ENCODE measurements at regions not wholly inside any gene's neighbourhood (a gene's known extent, or its start where the extent isn't known, plus 50 kb on each side); places are given as distances from the start of the nearest gene placed in this dataset.

GRCh38 chr2:160694631-160695030, 201.0 kb upstream of the RBMS1 start (continued):
- TF ChIP-seq USF2 (CRISPR knock-in tag; IDR thresholded peaks at IDR 0.05) (no peak), SOX15 (CRISPR knock-in tag; IDR thresholded peaks at IDR 0.05) (no peak), SMAD3 (CRISPR knock-in tag; IDR thresholded peaks at IDR 0.05; ENCODE audit: borderline replicate concordance) (no peak), PRRX2 (CRISPR knock-in tag; IDR thresholded peaks at IDR 0.05) (no peak), ZNF532 (CRISPR knock-in tag; IDR thresholded peaks at IDR 0.05; ENCODE audit: borderline replicate concordance) (no peak)

- Mint-ChIP-seq H3K4me3 (no peak overlapping the region), H3K27ac (no peak overlapping the region), H3K27me3 (ENCODE audit: low read depth) (no peaks in the 10 kb centered on the region), H3K4me1 (no peaks in the 10 kb centered on the region), H3K9me3 (peaks cover 4% of the 10 kb centered on the region; the same call in 1 of the 2 replicates), H3K36me3 (no peaks in the 10 kb centered on the region)
- DNase-seq (ENCODE audit: low spot score), result no peak
- ChIA-PET CTCF (interaction anchor here (0.6 to 1.5 kb wide), 2 partner anchors 96 to 299 kb away, joined by 3 to 4 read pairs; no protein-coding TSS in a partner anchor), POLR2A (no interaction called here)
- ATAC-seq, result no peak
- no peak for TF ChIP-seq HMGXB4 (CRISPR knock-in tag; IDR thresholded peaks at IDR 0.05)
- TF ChIP-seq ARID4B (CRISPR knock-in tag; IDR thresholded peaks at IDR 0.05; ENCODE audit: borderline replicate concordance), result no peak
- no peak for TF ChIP-seq TCF7 (CRISPR knock-in tag; IDR thresholded peaks at IDR 0.05; ENCODE audit: low read depth)
- no peak for TF ChIP-seq GTF2I (CRISPR knock-in tag; conservative IDR thresholded peaks at IDR 0.05)
- TF ChIP-seq ZNF281 (CRISPR knock-in tag; IDR thresholded peaks at IDR 0.05), result no peak
- TF ChIP-seq RELA (CRISPR knock-in tag; IDR thresholded peaks at IDR 0.05; ENCODE audit: borderline replicate concordance), result no peak
- no peak for TF ChIP-seq SP1 (CRISPR knock-in tag; conservative IDR thresholded peaks at IDR 0.05)
- no peak for TF ChIP-seq SOX15 (CRISPR knock-in tag; IDR thresholded peaks at IDR 0.05)
- TF ChIP-seq MAX (CRISPR knock-in tag; IDR thresholded peaks at IDR 0.05), result no peak
- no peak for TF ChIP-seq ZNF396 (CRISPR knock-in tag; IDR thresholded peaks at IDR 0.05; ENCODE audit: borderline replicate concordance)
- no peak for TF ChIP-seq E2F1 (CRISPR knock-in tag; IDR thresholded peaks at IDR 0.05)
- no peak for TF ChIP-seq ZNF671 (CRISPR knock-in tag; IDR thresholded peaks at IDR 0.05)
- TF ChIP-seq CREM (CRISPR knock-in tag; IDR thresholded peaks at IDR 0.05), result no peak
- TF ChIP-seq E2F4 (CRISPR knock-in tag; IDR thresholded peaks at IDR 0.05; ENCODE audit: borderline replicate concordance, low read depth), result no peak
These were observed 201.9 kb upstream of the RBMS1 start for GRCh38 chr2:160695402-160696086.
